ENCODE measurements at regions not wholly inside any gene's neighbourhood (a gene's known extent, or its start where the extent isn't known, plus 50 kb on each side); places are given as distances from the start of the nearest gene placed in this dataset.
A peak's percentile ranks its signal among the peaks of the same experiment; 100 is the strongest.

DNA sequence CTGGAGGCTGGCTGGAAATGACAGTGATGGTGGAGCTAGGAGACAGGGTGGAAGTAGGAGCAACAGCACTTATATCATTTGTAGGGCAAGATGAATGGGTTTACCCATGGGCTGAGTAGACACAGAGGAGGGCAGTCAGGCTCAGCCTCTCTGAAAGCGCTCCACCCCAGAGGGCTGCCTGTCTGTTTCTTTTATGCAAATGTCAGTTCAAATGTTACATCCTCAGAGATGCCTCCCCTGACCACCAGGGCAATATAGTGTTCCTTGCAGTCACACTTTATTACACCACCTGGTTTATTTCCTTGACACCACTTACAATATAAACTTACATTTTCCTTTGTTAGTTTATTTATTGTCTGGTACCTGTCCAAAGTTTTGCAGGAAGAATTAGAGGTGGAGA, 159.5 kb upstream of the IL12B start:
- Histone ChIP-seq H3K4me2 (ENCODE audit: control insufficient read depth, insufficient read depth) (no peak overlapping the region), H3K9ac (ENCODE audit: control insufficient read depth, insufficient read depth, low read length) (no peak overlapping the region), H3K27me3 (replicated peaks in 1 of 2; ENCODE audit: control insufficient read depth in 2 of 2, insufficient read depth in 2 of 2, low read length in 1 of 2) (no peaks in the 10 kb centered on the region), H2AFZ (ENCODE audit: control insufficient read depth, low read depth, low read length) (no peak overlapping the region), H3K27ac (ENCODE audit: control insufficient read depth, insufficient read depth) (no peak overlapping the region), H3K4me3 (no peak overlapping the region), H3K4me1 (ENCODE audit: control insufficient read depth, insufficient read depth, low read length) (no peaks in the 10 kb centered on the region), H4K20me1 (ENCODE audit: control insufficient read depth, insufficient read depth) (no peaks in the 10 kb centered on the region), H3K79me2 (ENCODE audit: control insufficient read depth, insufficient read depth, low read length) (no peaks in the 10 kb centered on the region), H3K36me3 (ENCODE audit: control insufficient read depth in 2 of 2, insufficient read depth in 2 of 2, low read length in 1 of 2) (no peaks in the 10 kb centered on the region; a peak in 1 of 4 replicates), H3K9me3 (replicated peaks; ENCODE audit: control insufficient read depth, insufficient read depth, low read length) (no peaks in the 10 kb centered on the region)
- BruUV-seq (replicated peaks), result no TSS peak
- intact Hi-C loops (cut with micrococcal nuclease; ENCODE audit: unreplicated experiment), result no loop called here
- ATAC-seq (peak; percentile 60), FAIRE-seq (no peak), DNase-seq (ENCODE audit: low read depth, low spot score) (no peak)
- RAD21 ChIA-PET (ENCODE audit: unreplicated experiment), result no interaction called here
- TF ChIP-seq, protein P1, sequence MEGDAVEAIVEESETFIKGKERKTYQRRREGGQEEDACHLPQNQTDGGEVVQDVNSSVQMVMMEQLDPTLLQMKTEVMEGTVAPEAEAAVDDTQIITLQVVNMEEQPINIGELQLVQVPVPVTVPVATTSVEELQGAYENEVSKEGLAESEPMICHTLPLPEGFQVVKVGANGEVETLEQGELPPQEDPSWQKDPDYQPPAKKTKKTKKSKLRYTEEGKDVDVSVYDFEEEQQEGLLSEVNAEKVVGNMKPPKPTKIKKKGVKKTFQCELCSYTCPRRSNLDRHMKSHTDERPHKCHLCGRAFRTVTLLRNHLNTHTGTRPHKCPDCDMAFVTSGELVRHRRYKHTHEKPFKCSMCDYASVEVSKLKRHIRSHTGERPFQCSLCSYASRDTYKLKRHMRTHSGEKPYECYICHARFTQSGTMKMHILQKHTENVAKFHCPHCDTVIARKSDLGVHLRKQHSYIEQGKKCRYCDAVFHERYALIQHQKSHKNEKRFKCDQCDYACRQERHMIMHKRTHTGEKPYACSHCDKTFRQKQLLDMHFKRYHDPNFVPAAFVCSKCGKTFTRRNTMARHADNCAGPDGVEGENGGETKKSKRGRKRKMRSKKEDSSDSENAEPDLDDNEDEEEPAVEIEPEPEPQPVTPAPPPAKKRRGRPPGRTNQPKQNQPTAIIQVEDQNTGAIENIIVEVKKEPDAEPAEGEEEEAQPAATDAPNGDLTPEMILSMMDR (IDR thresholded peaks at IDR 0.05 in 2 of 3, conservative IDR thresholded peaks at IDR 0.05 in 1 of 3; ENCODE audit: control insufficient read depth in 2 of 3, extremely low read depth in 1 of 3, insufficient read depth in 1 of 3, low read depth in 3 of 3, low read length in 3 of 3), result peak in 1 of 3 experiments; percentile 13; a peak in 1 of 6 replicates
- no peak for TF ChIP-seq YBX1 (IDR thresholded peaks at IDR 0.05)
- 7% methylated on average over 1 of the region's 1 CpG for WGBS (ENCODE audit: insufficient coverage, insufficient replicate concordance, low lambda C conversion rate, missing lambda C conversion rate)
- POLR2A ChIA-PET, result no interaction called here
- CTCF ChIA-PET, result interaction anchor here (2.0 kb wide), 1 partner anchor 11 kb away, joined by 5 read pairs; no protein-coding TSS in a partner anchor
- in situ Hi-C loops (cut with MboI), result no loop called here
- SMC1A ChIA-PET (ENCODE audit: uncharacterized antibody, unreplicated experiment), result interaction anchor here (1.1 kb wide), 2 partner anchors 59 to 73 kb away, joined by 3 read pairs; no protein-coding TSS in a partner anchor

DNA sequence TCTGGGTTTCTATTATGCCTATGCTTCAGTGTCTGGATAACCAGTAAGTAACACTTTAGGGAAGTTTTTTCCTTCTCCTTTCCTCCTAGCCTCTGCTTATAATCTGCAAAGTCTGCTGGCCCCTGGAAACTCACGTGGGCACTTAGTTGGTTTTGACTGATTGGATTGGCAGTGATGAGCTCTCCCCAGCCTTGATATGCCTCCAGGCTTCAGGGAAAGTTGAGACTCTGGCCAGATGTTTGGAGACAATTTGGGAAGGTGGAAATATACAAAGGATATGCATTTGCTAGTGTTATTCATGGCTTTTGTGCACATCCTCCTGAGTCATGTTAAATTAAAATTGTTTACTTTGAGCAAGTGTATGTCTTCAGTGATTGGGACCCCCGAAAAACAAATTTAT, 160.2 kb upstream of the IL12B start:
- no peak overlapping the region for H3K4me2 ChIP-seq (ENCODE audit: control insufficient read depth, insufficient read depth)
- no peaks in the 10 kb centered on the region for H4K20me1 ChIP-seq (ENCODE audit: control insufficient read depth, insufficient read depth)
- in situ Hi-C loops (cut with MboI) (no loop called here), intact Hi-C loops (cut with micrococcal nuclease; ENCODE audit: unreplicated experiment) (no loop called here)
- SMC1A ChIA-PET (ENCODE audit: uncharacterized antibody, unreplicated experiment), result interaction anchor here (1.4 kb wide), 1 partner anchor 47 kb away, joined by 3 read pairs; no protein-coding TSS in a partner anchor
- no peak overlapping the region for H2AFZ ChIP-seq (ENCODE audit: control insufficient read depth, low read depth, low read length)
- no peaks in the 10 kb centered on the region for H3K79me2 ChIP-seq (ENCODE audit: control insufficient read depth, insufficient read depth, low read length)
- H3K4me3 ChIP-seq, result no peak overlapping the region
- no peaks in the 10 kb centered on the region; a peak in 1 of 4 replicates for H3K36me3 ChIP-seq (ENCODE audit: control insufficient read depth in 2 of 2, insufficient read depth in 2 of 2, low read length in 1 of 2)
- FAIRE-seq, result no peak
- CTCF ChIA-PET, result interaction anchor here (2.0 kb wide), 1 partner anchor 11 kb away, joined by 5 read pairs; no protein-coding TSS in a partner anchor
- no TSS peak for BruUV-seq (replicated peaks)
- RAD21 ChIA-PET (ENCODE audit: unreplicated experiment), result no interaction called here
- no peaks in the 10 kb centered on the region for H3K4me1 ChIP-seq (ENCODE audit: control insufficient read depth, insufficient read depth, low read length)
- DNase-seq (ENCODE audit: low read depth, low spot score), result no peak
- no peak overlapping the region for H3K27ac ChIP-seq (ENCODE audit: control insufficient read depth, insufficient read depth)
- 82% methylated on average over 2 of the region's 2 CpGs for WGBS (ENCODE audit: insufficient coverage, insufficient replicate concordance, low lambda C conversion rate, missing lambda C conversion rate)
- POLR2A ChIA-PET, result interaction anchor here (0.6 kb wide), 1 partner anchor 229 kb away, joined by 4 read pairs; no protein-coding TSS in a partner anchor
- H3K9me3 ChIP-seq (replicated peaks; ENCODE audit: control insufficient read depth, insufficient read depth, low read length), result no peaks in the 10 kb centered on the region
- no peak for ATAC-seq
- no peaks in the 10 kb centered on the region for H3K27me3 ChIP-seq (replicated peaks in 1 of 2; ENCODE audit: control insufficient read depth in 2 of 2, insufficient read depth in 2 of 2, low read length in 1 of 2)
- H3K9ac ChIP-seq (ENCODE audit: control insufficient read depth, insufficient read depth, low read length), result no peak overlapping the region
- TF ChIP-seq, protein P2, sequence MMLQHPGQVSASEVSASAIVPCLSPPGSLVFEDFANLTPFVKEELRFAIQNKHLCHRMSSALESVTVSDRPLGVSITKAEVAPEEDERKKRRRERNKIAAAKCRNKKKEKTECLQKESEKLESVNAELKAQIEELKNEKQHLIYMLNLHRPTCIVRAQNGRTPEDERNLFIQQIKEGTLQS (IDR thresholded peaks at IDR 0.05; ENCODE audit: borderline replicate concordance, extremely low read depth, low read depth, low read length), result no peak
- TF ChIP-seq, protein P3, sequence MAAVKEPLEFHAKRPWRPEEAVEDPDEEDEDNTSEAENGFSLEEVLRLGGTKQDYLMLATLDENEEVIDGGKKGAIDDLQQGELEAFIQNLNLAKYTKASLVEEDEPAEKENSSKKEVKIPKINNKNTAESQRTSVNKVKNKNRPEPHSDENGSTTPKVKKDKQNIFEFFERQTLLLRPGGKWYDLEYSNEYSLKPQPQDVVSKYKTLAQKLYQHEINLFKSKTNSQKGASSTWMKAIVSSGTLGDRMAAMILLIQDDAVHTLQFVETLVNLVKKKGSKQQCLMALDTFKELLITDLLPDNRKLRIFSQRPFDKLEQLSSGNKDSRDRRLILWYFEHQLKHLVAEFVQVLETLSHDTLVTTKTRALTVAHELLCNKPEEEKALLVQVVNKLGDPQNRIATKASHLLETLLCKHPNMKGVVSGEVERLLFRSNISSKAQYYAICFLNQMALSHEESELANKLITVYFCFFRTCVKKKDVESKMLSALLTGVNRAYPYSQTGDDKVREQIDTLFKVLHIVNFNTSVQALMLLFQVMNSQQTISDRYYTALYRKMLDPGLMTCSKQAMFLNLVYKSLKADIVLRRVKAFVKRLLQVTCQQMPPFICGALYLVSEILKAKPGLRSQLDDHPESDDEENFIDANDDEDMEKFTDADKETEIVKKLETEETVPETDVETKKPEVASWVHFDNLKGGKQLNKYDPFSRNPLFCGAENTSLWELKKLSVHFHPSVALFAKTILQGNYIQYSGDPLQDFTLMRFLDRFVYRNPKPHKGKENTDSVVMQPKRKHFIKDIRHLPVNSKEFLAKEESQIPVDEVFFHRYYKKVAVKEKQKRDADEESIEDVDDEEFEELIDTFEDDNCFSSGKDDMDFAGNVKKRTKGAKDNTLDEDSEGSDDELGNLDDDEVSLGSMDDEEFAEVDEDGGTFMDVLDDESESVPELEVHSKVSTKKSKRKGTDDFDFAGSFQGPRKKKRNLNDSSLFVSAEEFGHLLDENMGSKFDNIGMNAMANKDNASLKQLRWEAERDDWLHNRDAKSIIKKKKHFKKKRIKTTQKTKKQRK (IDR thresholded peaks at IDR 0.05; ENCODE audit: low read depth, low read length), result no peak
- no peak for TF ChIP-seq MTA2 (IDR thresholded peaks at IDR 0.05; ENCODE audit: low read depth)
- TF ChIP-seq SUPT20H (IDR thresholded peaks at IDR 0.05; ENCODE audit: borderline replicate concordance, control insufficient read depth, low read depth, low read length), result no peak
- TF ChIP-seq, protein P4, sequence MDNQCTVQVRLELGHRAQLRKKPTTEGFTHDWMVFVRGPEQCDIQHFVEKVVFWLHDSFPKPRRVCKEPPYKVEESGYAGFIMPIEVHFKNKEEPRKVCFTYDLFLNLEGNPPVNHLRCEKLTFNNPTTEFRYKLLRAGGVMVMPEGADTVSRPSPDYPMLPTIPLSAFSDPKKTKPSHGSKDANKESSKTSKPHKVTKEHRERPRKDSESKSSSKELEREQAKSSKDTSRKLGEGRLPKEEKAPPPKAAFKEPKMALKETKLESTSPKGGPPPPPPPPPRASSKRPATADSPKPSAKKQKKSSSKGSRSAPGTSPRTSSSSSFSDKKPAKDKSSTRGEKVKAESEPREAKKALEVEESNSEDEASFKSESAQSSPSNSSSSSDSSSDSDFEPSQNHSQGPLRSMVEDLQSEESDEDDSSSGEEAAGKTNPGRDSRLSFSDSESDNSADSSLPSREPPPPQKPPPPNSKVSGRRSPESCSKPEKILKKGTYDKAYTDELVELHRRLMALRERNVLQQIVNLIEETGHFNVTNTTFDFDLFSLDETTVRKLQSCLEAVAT (IDR thresholded peaks at IDR 0.05), result no peak
- TF ChIP-seq, protein P5, sequence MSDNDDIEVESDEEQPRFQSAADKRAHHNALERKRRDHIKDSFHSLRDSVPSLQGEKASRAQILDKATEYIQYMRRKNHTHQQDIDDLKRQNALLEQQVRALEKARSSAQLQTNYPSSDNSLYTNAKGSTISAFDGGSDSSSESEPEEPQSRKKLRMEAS (IDR thresholded peaks at IDR 0.05; ENCODE audit: low read depth, low read length), result no peak
- TF ChIP-seq ZNF274 (IDR thresholded peaks at IDR 0.05; ENCODE audit: insufficient read depth, insufficient read length), result no peak

Measured in GM12878 (cell line).